Peyer's patch (tissue), 4 donors: ENCODE measurements at regions not wholly inside any gene's neighbourhood (a gene's known extent, or its start where the extent isn't known, plus 50 kb on each side); places are given as distances from the start of the nearest gene placed in this dataset.

Source experiments
- DNase-seq, 3 donors: peaks; one replicate each; pipeline ENCODE4 v3.0.0-alpha.2; 2017 to 2019
- H3K27ac ChIP-seq, 4 donors: fragments of 200-600 bp; sonication (generic); one replicate each; pipeline ENCODE4 v1.5.1; 2016 to 2019
- H3K27me3 ChIP-seq, 2 donors: fragments of 200-600 bp; sonication (generic); one replicate each; pipeline ENCODE4 v1.5.1; 2019
- H3K36me3 ChIP-seq, 3 donors: fragments of 200-600 bp; sonication (generic); one replicate each; pipeline ENCODE4 v1.5.1; 2016 to 2019
- H3K4me1 ChIP-seq, 4 donors: fragments of 200-600 bp; sonication (generic); one replicate each; pipeline ENCODE4 v1.5.1; 2016 to 2019
- H3K4me3 ChIP-seq, 4 donors: fragments of 200-600 bp; sonication (generic); 1 replicate in 3 of 4; 2 replicates in 1 of 4; pipeline ENCODE4 v1.5.1; 2016 to 2019; ENCODE audit warnings: mild to moderate bottlenecking in 1 of 4
- H3K9me3 ChIP-seq, 4 donors: fragments of 200-600 bp; sonication (generic); one replicate each; pipeline ENCODE4 v1.5.1; 2016 to 2019; ENCODE audit warnings: mild to moderate bottlenecking in 1 of 4
- POLR2A ChIP-seq, 2 donors: fragments of 450-650 bp; IDR thresholded peaks; one replicate each; pipeline ENCODE4 v1.5.1; 2017; ENCODE audit warnings: antibody characterized with exemption in 2 of 2, mild to moderate bottlenecking in 2 of 2, moderate library complexity in 2 of 2
- TF ChIP-seq, protein P1 (sequence below), 6 experiments: fragments of 450-650 bp in 4 of 6; fragments of 200-600 bp in 2 of 6; sonication (generic) in 1 of 6; IDR thresholded peaks; one replicate each; pipeline ENCODE4 v1.5.1; 2017 to 2019; ENCODE audit warnings: antibody characterized with exemption in 6 of 6, mild to moderate bottlenecking in 3 of 6, moderate library complexity in 1 of 6

DNA sequence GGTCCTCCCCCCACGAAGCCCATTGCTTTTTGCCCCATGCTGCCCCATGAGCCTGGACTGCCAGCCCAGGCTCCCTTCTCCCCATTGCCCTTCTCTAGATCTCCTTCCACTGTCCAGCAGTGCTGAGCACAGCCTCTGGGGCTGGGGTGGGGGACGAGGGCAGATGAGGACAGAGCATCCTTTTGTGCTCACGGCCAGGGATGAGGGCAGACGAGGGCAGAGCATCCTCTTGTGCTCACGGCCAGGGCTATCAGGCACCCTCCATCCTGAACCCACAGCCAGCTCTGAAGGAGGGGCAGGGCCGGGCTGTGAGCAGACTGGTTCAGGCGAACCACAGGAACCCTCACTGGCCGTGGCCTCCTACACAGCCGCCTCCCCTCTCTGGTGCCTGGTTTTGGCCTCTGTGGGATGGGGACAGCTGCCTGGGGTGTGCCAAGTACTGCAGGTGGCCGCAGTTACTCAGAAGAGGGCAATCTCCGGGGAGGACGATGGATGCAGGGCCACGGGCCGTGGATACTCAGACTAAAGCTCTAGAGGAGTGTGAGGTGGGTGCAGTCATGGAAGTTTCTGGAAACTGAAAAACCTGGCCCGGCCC is 1258.8 kb downstream of the BRD1 start:
- no peak for DNase-seq
- H3K27me3 ChIP-seq = no peaks in the 10 kb centered on the region
- H3K4me1 ChIP-seq = no peaks in the 10 kb centered on the region
- H3K4me3 ChIP-seq = no peak overlapping the region
- peaks cover 0 to 2% (median 0%) of the 10 kb centered on the region in 4 donors for H3K9me3 ChIP-seq
- no peaks in the 10 kb centered on the region for H3K36me3 ChIP-seq
- no peak for TF ChIP-seq POLR2A (IDR thresholded peaks at IDR 0.05)
- TF ChIP-seq, protein P1, sequence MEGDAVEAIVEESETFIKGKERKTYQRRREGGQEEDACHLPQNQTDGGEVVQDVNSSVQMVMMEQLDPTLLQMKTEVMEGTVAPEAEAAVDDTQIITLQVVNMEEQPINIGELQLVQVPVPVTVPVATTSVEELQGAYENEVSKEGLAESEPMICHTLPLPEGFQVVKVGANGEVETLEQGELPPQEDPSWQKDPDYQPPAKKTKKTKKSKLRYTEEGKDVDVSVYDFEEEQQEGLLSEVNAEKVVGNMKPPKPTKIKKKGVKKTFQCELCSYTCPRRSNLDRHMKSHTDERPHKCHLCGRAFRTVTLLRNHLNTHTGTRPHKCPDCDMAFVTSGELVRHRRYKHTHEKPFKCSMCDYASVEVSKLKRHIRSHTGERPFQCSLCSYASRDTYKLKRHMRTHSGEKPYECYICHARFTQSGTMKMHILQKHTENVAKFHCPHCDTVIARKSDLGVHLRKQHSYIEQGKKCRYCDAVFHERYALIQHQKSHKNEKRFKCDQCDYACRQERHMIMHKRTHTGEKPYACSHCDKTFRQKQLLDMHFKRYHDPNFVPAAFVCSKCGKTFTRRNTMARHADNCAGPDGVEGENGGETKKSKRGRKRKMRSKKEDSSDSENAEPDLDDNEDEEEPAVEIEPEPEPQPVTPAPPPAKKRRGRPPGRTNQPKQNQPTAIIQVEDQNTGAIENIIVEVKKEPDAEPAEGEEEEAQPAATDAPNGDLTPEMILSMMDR (IDR thresholded peaks at IDR 0.05) = no peak
- H3K27ac ChIP-seq = no peak overlapping the region

DNA sequence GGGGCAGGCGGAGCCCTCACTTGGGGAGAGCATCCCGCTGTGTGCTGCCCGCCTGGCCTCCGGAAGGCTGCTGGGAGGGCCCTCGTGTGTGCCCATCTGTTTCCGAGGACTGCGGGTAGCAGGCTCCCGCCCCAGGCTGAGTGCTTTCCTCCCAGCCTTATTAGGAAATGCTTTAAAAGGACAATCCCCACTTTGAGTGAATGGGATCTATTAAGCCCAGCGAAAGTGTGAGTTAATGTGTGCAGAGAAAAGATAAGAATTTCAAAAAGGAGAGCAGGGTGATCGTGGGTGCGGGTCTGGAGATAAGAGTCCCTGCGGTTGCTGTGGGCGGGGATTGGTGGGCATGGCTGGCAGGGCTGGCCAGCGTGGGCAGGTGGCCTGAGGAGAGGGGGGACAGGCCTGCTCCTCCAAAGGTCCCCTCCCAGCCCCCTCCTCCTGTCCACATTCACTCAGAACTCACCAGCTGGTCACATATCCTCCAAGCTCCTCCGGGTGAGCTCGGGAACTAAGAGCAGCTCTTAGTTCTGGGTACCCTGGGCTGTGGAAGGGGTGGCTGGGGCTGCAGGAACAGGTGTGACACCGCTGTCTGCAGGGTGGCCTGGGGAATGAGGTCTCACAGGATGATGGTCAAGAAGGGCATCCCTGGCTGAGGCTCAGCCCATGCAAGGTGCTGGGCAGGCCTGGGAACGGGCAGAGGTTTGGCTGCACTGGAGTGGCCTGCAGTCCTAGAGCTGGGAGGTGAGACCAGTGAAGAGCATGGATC is 1260.3 kb downstream of the BRD1 start:
- Histone ChIP-seq H3K27me3 (no peaks in the 10 kb centered on the region), H3K4me3 (peak overlapping the region in 1 of 4 donors; percentile 19), H3K9me3 (peaks cover 0 to 2% (median 0%) of the 10 kb centered on the region in 4 donors), H3K4me1 (no peaks in the 10 kb centered on the region), H3K27ac (no peak overlapping the region), H3K36me3 (no peaks in the 10 kb centered on the region)
- DNase-seq = no peak
- TF ChIP-seq POLR2A (IDR thresholded peaks at IDR 0.05) = no peak
- TF ChIP-seq, protein P1 (IDR thresholded peaks at IDR 0.05) = no peak

DNA sequence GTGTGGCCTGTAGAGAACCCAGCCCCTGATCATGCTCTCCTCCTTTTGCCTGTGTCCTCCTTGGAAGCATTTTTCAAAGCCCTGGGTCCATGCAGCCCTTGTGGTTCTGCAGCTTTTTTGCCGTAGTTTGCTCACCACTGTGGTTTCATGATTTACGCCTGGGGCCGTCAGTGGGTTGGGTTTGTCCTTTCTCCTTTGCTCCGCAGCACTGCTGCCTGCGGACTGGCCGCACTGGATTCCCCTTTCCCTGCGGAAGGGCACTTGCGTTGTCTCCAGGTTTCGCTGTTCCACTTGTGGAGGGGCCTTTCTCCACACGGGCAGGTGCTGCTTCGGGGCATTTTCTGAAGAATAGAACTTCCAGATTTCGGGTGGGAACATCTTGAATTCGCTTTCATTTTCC is 1260.9 kb downstream of the BRD1 start:
- no peaks in the 10 kb centered on the region for H3K36me3 ChIP-seq
- peaks cover 0 to 2% (median 0%) of the 10 kb centered on the region in 4 donors for H3K9me3 ChIP-seq
- TF ChIP-seq, protein P1 (IDR thresholded peaks at IDR 0.05) = no peak
- no peak for TF ChIP-seq POLR2A (IDR thresholded peaks at IDR 0.05)
- H3K27ac ChIP-seq = no peak overlapping the region
- DNase-seq = no peak
- H3K27me3 ChIP-seq = no peaks in the 10 kb centered on the region
- no peaks in the 10 kb centered on the region for H3K4me1 ChIP-seq
- peak overlapping the region in 1 of 4 donors; percentile 19 for H3K4me3 ChIP-seq

DNA sequence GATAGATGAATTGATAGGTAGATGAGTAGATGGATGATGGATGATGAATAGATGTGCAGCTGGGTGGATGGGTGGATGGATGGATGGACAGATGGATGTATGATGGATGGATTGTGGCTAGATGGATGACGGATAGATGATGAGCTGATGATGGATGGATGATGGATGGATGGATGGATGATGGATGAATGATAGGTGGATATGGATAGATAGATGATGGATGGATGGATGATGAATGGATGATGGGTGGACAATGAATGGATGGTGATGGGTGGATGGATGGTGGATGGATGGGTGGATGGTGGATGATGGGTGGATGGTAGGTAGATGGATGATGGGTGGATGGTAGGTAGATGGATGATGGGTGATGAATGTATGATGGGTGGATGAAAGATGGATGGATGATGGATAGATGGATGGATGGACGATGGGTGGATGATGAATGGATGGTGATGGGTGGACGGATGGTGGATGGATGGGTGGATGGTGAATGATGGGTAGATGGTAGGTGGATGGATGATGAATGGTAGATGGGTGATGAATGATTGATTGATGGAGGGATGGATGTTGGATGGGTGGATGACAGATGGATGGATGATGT is 1261.7 kb downstream of the BRD1 start:
- Histone ChIP-seq H3K4me3 (no peak overlapping the region), H3K36me3 (no peaks in the 10 kb centered on the region), H3K27me3 (no peaks in the 10 kb centered on the region), H3K27ac (no peak overlapping the region), H3K9me3 (peaks cover 0 to 2% (median 0%) of the 10 kb centered on the region in 4 donors), H3K4me1 (no peaks in the 10 kb centered on the region)
- DNase-seq = no peak
- no peak for TF ChIP-seq POLR2A (IDR thresholded peaks at IDR 0.05)
- TF ChIP-seq, protein P1 (IDR thresholded peaks at IDR 0.05) = no peak

DNA sequence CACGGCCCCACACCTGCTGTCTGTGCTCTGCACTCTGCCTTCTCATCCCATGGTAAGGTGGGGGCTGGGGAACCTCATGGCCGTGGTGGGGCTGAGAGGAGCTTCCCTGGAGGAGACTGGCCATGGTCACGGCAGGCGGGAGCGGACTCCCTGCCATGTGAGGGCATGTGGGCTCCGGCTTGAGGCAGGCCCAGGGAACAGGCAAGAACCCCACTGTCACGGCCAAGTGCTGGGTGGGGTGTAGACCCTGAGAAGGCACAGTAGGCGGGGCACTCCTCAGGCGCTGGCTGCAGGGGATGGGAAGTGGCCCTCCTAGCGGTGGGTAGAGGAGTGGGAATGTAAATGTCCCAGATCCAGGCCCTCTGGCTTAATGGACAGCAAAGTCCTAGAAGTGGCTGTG is 1262.7 kb downstream of the BRD1 start:
- H3K27ac ChIP-seq = no peak overlapping the region
- H3K36me3 ChIP-seq = no peaks in the 10 kb centered on the region
- H3K27me3 ChIP-seq = no peaks in the 10 kb centered on the region

More for the DNA sequence above, 1262.7 kb downstream of the BRD1 start:
- H3K9me3 ChIP-seq = no peaks in the 10 kb centered on the region
- no peak overlapping the region for H3K4me3 ChIP-seq
- TF ChIP-seq, protein P1 (IDR thresholded peaks at IDR 0.05) = no peak
- TF ChIP-seq POLR2A (IDR thresholded peaks at IDR 0.05) = no peak
- no peaks in the 10 kb centered on the region for H3K4me1 ChIP-seq
- DNase-seq = no peak
